IPS DF 6.9 (cell line): ENCODE measurements at regions not wholly inside any gene's neighbourhood (a gene's known extent, or its start where the extent isn't known, plus 50 kb on each side); places are given as distances from the start of the nearest gene placed in this dataset.

ENCODE experiments used
- DNase-seq: peaks from one replicate; pipeline ENCODE4 v3.0.0-alpha.2; 2013; ENCODE audit warnings: low read depth, low spot score
- H3K27ac ChIP-seq: one replicate; pipeline ENCODE4 v1.5.1; 2013; ENCODE audit warnings: low read length, control low read depth
- H3K27me3 ChIP-seq: 2 replicates; pipeline ENCODE4 v1.6.1; 2013; ENCODE audit warnings: mild to moderate bottlenecking, low read length; ENCODE audit not compliant: control insufficient read depth, insufficient read depth
- H3K36me3 ChIP-seq: 2 replicates; pipeline ENCODE4 v1.6.1; 2013; ENCODE audit warnings: low read length; ENCODE audit not compliant: control insufficient read depth, insufficient read depth
- H3K4me1 ChIP-seq: 2 replicates; pipeline ENCODE4 v1.6.1; 2013; ENCODE audit warnings: low read length; ENCODE audit not compliant: control insufficient read depth, insufficient read depth
- H3K4me3 ChIP-seq: 2 replicates; pipeline ENCODE4 v1.5.1; 2013; ENCODE audit warnings: mild to moderate bottlenecking, low read length
- H3K9me3 ChIP-seq: 2 replicates; pipeline ENCODE4 v1.6.1; 2013; ENCODE audit warnings: low read length, inconsistent platforms; ENCODE audit not compliant: control insufficient read depth, insufficient read depth
- WGBS: extraction: QIAGEN DNeasy Blood & Tissue Kit; methylation state at CpG from one replicate; pipeline ENCODE4 v1.1.7; 2013; ENCODE audit warnings: mixed read lengths, missing lambda C conversion rate; ENCODE audit not compliant: insufficient read length, insufficient coverage; 5-methylcytosine and 5-hydroxymethylcytosine counted together

DNA sequence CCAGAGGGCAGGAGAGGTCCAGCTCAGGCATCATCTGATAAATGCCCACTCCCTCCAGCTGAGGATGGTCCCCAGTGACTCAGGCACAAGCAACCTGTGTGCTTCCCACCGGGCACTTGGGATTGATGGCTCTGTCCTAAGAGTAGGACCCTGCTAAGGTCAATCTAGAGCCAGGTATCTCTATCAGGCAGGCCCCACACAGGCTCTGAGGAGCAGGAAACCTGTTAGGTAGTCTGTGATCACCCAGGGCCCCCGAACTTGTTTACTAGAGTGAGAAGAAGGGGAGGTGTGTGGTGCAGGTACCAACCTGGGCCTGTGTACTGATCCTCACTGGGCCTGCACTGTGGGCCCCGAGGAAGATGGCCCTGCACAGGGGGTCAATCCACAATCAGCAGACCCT is 119.6 kb upstream of the FSTL4 start:
- no peak for DNase-seq
- WGBS: no CpG with 5 or more reads among the region's 3 CpGs
- Histone ChIP-seq H3K9me3 (no peaks in the 10 kb centered on the region; the same call in 1 of the 2 replicates), H3K4me1 (no peaks in the 10 kb centered on the region), H3K27ac (no peak overlapping the region), H3K4me3 (no peak overlapping the region), H3K27me3 (no peaks in the 10 kb centered on the region), H3K36me3 (no peaks in the 10 kb centered on the region)

DNA sequence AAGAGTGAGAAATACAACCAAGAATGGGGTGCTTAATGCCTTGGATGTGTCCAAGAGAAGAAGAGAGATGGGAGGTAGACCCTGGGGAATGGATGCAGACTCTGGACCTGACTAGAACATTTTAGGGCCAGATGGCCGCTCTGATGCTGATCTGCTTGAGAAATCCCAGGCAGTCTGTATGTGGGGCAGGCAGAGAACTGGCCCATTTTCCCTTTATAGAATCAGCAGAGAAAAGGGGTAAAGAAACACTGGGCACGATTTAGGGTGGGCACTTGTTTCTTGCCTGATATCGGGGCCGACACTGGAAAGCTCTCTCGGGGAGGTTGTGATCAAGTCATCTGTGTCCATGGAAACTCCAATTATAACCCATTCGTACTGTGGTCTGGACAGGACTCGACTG is 118.5 kb upstream of the FSTL4 start:
- no peak for DNase-seq
- Histone ChIP-seq H3K27ac (no peak overlapping the region), H3K4me1 (no peaks in the 10 kb centered on the region), H3K4me3 (no peak overlapping the region), H3K36me3 (no peaks in the 10 kb centered on the region), H3K27me3 (no peaks in the 10 kb centered on the region), H3K9me3 (no peaks in the 10 kb centered on the region; the same call in 1 of the 2 replicates)
- no CpG with 5 or more reads among the region's 7 CpGs for WGBS

DNA sequence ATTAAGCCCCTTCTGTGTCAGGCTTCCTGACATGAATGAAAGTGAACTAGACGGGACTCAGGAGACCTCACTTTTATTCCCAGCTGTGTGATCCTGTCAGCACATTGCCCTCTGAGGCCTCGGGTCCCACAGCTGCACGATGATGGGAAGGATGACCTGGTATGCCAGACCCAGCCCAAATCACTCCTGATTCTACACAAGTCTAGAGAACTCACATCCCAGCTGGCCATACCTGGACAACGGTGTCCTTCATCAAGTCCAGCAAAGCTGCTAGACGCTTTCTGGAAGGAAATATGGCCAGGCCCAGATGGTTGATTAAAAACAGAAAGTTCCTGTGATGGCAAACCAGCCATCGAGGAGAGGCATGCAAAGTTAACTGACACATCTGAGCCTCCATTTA is 118.0 kb upstream of the FSTL4 start:
- Histone ChIP-seq H3K27ac (no peak overlapping the region), H3K27me3 (no peaks in the 10 kb centered on the region), H3K4me1 (no peaks in the 10 kb centered on the region), H3K36me3 (no peaks in the 10 kb centered on the region), H3K4me3 (no peak overlapping the region), H3K9me3 (no peaks in the 10 kb centered on the region; the same call in 1 of the 2 replicates)
- no CpG with 5 or more reads among the region's 6 CpGs for WGBS
- no peak for DNase-seq

DNA sequence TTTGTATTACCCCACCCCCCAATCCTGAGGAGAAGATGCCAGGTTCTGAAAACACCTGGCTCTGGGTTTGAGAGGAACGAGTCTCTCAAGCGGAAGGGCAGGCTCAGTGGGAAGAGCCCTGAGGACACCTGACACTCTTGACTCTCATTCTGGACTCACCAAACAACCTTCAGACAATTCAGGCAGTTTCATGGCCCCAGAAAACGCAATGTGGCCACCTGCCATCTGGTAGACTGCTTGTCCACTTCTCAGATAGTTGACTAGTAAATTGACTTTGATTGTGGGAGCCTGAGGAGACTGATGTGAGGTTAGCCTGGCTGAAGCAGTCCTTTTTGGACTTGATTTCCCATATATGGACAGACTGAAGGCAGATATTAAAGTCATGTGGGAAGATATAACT is 117.5 kb upstream of the FSTL4 start:
- Histone ChIP-seq H3K9me3 (no peaks in the 10 kb centered on the region; the same call in 1 of the 2 replicates), H3K4me3 (no peak overlapping the region), H3K27me3 (no peaks in the 10 kb centered on the region), H3K4me1 (no peaks in the 10 kb centered on the region), H3K27ac (no peak overlapping the region), H3K36me3 (no peaks in the 10 kb centered on the region)
- no peak for DNase-seq
- WGBS: no CpG with 5 or more reads among the region's 3 CpGs

DNA sequence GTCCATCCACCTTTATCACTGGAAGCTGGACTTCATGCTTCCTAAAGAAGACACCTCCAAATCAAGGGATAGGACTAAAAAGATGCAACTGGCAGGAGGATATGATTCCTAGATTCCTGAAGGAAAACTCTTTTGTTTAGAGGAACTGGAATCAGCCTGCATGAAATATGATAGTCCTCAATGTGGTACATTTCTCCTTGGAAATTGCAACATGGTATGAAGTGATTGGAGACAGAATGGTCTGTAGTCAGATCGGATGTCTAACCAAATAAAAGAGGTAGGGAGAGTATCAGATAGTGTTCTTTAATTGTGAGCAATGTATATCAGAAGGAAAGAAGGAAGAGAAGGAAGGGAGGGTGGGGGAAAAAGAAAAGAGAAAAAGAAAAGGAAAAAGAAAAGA is 116.1 kb upstream of the FSTL4 start:
- Histone ChIP-seq H3K4me3 (no peak overlapping the region), H3K27ac (no peak overlapping the region), H3K4me1 (no peaks in the 10 kb centered on the region), H3K36me3 (no peaks in the 10 kb centered on the region), H3K27me3 (no peaks in the 10 kb centered on the region), H3K9me3 (no peaks in the 10 kb centered on the region; the same call in 1 of the 2 replicates)
- no peak for DNase-seq
- WGBS: no CpG with 5 or more reads among the region's 1 CpG

DNA sequence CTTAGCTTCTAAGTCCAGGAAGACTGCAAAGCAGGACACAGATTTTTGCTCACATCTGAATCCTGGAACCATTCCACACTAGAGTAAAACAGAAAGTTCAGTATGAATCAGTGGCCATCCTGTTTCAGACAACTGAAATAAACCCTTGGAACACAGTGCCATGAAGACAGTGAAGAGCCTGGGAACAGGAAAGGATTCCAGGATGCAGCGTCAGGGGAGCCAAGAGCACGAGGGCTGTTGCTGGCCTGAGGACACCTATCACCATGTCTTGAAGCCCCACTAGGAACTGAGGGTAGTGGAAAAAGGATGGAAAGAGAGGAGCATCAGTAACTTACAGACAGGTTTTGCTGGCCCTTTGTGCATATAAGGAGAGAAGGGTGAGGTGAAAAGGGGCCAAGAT is 115.3 kb upstream of the FSTL4 start:
- H3K4me1 ChIP-seq: no peaks in the 10 kb centered on the region
- H3K9me3 ChIP-seq: no peaks in the 10 kb centered on the region; the same call in 1 of the 2 replicates
- H3K27me3 ChIP-seq: no peaks in the 10 kb centered on the region
- no peak overlapping the region for H3K27ac ChIP-seq
- no peak for DNase-seq
- H3K36me3 ChIP-seq: no peaks in the 10 kb centered on the region
- no peak overlapping the region for H3K4me3 ChIP-seq
- no CpG with 5 or more reads among the region's 2 CpGs for WGBS

DNA sequence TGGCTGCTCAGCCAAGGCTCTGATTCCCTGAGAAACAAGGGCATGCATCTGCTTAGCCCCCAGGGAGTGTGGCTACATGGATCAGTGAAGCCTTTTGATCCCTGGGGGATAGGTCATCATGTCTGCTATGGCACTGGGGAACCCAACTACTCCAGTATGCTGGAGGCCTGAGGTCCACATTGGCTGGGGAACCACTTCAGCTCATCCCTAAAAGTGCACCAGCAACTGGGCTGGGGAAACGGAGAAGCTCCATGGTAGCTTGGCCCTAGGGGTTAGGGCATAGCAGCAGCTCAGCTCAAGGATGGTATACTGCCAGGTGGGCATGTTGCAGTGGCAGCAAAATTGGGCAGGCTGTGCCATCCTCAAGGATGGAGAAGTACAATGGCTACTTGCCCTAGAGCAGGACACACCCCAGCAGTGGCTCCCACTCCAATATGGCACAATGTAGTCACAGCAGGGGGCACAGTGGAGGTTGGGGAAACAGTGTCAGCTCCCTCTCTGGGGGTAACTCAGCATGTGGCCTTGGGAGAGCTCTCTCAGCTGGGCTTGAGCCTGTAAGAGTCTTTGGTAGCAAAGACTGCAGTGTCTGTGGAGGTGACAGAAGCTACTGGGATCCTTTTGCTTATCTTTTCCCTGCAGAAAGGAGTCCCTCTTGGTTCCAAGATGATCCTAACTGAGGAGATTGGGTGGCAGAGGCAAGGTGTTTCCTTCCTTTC is 111.5 kb upstream of the FSTL4 start:
- Histone ChIP-seq H3K27me3 (no peaks in the 10 kb centered on the region), H3K27ac (no peak overlapping the region), H3K4me3 (no peak overlapping the region), H3K4me1 (no peaks in the 10 kb centered on the region), H3K9me3 (no peaks in the 10 kb centered on the region), H3K36me3 (no peaks in the 10 kb centered on the region)
- no peak for DNase-seq
- WGBS: no CpG with 5 or more reads among the region's 1 CpG

DNA sequence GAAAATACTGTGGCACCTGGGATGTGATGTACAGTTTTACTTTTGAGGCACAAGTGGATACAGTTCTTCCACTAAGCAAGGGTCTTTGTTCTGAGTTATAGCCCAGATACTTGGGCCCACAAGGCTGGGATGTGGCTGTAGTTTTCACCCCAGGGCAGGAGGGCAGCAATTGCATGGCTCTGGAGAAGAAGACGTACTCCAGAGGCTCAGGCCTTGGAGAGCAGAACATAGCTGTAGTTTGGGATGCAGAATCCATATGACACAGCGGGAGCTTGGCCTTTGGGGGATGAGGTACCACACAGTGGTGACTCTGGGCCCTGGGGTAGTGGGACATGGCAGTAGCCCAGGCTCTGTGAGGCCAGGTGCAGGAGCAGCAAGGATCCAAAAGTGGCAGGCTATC is 110.8 kb upstream of the FSTL4 start:
- no CpG with 5 or more reads among the region's 2 CpGs for WGBS
- Histone ChIP-seq H3K27ac (no peak overlapping the region), H3K4me1 (no peaks in the 10 kb centered on the region), H3K4me3 (no peak overlapping the region), H3K36me3 (no peaks in the 10 kb centered on the region), H3K9me3 (no peaks in the 10 kb centered on the region), H3K27me3 (no peaks in the 10 kb centered on the region)
- no peak for DNase-seq

DNA sequence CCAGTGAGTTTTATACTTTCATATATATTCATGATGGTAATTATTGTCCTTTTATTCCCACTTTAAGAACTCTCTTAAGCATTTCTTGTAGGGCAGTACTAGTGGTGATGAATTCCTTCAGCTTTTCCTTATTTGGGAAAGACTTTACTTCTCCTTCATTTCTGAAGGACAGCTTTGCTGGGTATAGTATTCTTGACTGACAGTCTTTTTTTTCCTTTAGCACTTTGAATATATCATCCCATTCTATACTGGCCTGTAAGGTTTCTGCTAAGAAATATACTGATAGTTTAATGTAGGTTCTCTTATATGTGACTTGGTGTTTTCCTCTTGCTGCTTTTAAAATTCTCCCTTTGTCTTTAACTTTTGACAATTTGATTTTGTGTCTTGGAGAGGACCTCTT is 109.0 kb upstream of the FSTL4 start:
- DNase-seq: no peak
- H3K27me3 ChIP-seq: no peaks in the 10 kb centered on the region
- H3K4me1 ChIP-seq: no peaks in the 10 kb centered on the region
- H3K9me3 ChIP-seq: no peaks in the 10 kb centered on the region
- no peaks in the 10 kb centered on the region for H3K36me3 ChIP-seq
- no peak overlapping the region for H3K4me3 ChIP-seq
- no peak overlapping the region for H3K27ac ChIP-seq

DNA sequence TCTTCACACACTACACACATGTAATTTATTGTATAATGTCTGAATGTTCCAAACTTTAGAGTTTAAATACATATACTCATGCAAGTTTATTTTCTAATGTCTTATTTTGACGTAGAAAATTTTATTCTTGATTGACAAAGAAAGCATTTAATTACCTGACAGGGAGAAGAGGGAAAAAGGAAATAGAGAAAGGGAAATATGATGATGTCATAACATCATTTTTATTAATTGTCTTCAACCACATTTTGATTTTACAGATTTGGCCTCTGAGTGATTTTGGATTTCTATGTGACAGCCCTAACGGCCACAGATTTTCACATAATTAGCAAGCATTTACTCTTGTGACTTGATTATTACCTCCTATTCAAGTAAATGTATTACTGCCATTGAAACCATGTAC is 106.1 kb upstream of the FSTL4 start:
- WGBS: no CpG with 5 or more reads among the region's 2 CpGs
- H3K4me1 ChIP-seq: no peaks in the 10 kb centered on the region
- no peaks in the 10 kb centered on the region for H3K9me3 ChIP-seq

DNA sequence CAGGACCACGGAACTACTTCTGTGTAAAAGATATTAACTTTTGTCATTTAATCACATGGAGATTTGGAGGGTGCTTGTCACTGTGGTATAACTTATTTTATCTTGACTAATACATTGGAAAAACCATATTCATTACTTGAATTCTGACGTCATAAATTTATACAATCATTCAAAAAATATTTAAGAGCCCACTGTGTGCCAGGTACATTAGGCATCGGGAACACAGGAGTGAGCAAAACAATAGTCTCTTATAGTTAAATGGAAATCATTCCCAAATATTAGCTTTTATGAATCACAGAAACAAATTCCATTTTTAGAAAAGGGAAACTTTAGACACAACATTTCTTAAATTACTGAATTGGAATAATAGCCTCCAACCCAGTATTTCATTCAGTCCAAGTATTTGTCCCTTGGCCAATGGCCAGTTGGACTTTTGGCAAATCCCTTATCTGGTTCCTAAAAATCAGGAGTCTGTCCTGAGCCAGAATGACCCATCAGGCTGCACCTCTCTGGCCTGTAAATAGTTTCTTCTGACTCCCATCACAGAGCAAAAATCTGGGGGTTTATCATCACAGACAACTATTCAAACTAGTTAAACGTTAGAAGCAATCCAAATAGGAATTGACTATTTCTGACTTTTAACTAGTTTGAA is 104.3 kb upstream of the FSTL4 start:
- WGBS: no CpG with 5 or more reads among the region's 4 CpGs
- H3K4me3 ChIP-seq: no peak overlapping the region
- H3K27ac ChIP-seq: no peak overlapping the region
- DNase-seq: no peak
- H3K9me3 ChIP-seq: no peaks in the 10 kb centered on the region
- H3K4me1 ChIP-seq: no peaks in the 10 kb centered on the region
- H3K27me3 ChIP-seq: no peaks in the 10 kb centered on the region
- H3K36me3 ChIP-seq: no peaks in the 10 kb centered on the region

More for the DNA sequence above, 106.1 kb upstream of the FSTL4 start:
- no peaks in the 10 kb centered on the region for H3K27me3 ChIP-seq
- DNase-seq: no peak
- H3K27ac ChIP-seq: no peak overlapping the region
- no peak overlapping the region for H3K4me3 ChIP-seq
- H3K36me3 ChIP-seq: no peaks in the 10 kb centered on the region
